ENCODE measurements at regions not wholly inside any gene's neighbourhood (a gene's known extent, or its start where the extent isn't known, plus 50 kb on each side); places are given as distances from the start of the nearest gene placed in this dataset.
A peak's percentile ranks its signal among the peaks of the same experiment; 100 is the strongest.

DNA sequence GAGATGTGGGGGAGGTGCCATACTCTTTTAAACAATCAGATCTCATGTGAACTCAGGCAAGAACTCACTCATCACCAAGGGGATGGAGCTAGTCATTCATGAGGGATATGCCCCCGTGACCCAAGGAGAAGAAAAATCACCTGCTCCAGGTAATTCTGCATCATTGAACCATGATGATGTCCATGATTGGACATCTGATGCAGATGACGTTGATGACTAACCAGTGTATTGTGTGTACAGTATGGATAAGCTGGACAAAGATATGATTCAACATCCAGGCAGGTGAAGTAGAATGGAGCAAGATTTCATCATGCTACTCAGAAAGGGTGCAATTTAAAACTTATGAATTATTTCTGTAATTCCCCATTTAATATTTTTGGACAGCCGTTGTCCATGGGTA, 286.4 kb upstream of the SMIM31 start:
- Mint-ChIP-seq H3K27ac (ENCODE audit: low read depth, unreplicated experiment) (no peak overlapping the region), H3K36me3 (ENCODE audit: insufficient read depth, unreplicated experiment) (no peaks in the 10 kb centered on the region)

DNA sequence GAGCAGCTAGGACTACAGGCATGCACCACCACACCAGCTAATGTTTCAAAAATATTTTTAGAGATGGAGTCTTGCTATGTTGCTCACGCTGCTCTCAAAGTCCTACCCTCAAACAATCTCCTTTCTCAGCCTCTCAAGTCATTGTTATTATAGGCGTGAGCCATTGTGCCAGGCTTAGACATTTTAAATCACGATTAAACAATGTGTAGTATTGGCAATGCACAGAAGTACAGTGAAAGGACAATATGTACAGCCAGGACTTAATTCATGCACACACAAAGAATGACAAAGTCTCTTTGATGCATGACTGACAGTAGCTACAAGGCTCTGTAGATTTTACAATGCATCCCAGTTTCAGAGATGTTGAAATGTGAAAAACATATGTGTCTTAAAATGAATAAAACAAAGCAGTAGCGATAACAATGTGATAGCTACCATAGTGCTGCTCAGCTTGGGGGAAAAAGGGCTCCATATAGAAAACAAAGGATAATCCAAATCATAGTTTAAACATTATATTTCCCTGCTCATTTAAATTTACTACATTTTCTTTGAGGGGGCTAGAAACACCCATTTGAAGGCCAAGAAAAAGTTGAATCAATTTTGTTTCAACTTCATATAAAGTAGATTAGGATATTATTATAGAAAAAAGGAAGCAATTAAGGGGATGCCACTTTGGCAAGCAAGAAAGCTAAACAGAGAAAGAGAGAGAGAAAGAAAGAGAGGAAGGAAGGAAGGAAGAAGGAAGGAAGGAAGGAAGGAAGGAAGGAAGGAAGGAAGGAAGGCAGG, 272.4 kb upstream of the SMIM31 start:
- intact Hi-C loops (cut with micrococcal nuclease), result no loop called here
- Mint-ChIP-seq H3K9me3 (ENCODE audit: unreplicated experiment) (no peaks in the 10 kb centered on the region), H3K4me3 (ENCODE audit: unreplicated experiment) (no peak overlapping the region), H3K36me3 (ENCODE audit: insufficient read depth, unreplicated experiment) (no peaks in the 10 kb centered on the region), H3K27ac (ENCODE audit: low read depth, unreplicated experiment) (no peak overlapping the region), H3K4me1 (ENCODE audit: insufficient read depth, unreplicated experiment) (no peaks in the 10 kb centered on the region), H3K27me3 (ENCODE audit: insufficient read depth, unreplicated experiment) (no peaks in the 10 kb centered on the region)
- TF ChIP-seq, protein P1, sequence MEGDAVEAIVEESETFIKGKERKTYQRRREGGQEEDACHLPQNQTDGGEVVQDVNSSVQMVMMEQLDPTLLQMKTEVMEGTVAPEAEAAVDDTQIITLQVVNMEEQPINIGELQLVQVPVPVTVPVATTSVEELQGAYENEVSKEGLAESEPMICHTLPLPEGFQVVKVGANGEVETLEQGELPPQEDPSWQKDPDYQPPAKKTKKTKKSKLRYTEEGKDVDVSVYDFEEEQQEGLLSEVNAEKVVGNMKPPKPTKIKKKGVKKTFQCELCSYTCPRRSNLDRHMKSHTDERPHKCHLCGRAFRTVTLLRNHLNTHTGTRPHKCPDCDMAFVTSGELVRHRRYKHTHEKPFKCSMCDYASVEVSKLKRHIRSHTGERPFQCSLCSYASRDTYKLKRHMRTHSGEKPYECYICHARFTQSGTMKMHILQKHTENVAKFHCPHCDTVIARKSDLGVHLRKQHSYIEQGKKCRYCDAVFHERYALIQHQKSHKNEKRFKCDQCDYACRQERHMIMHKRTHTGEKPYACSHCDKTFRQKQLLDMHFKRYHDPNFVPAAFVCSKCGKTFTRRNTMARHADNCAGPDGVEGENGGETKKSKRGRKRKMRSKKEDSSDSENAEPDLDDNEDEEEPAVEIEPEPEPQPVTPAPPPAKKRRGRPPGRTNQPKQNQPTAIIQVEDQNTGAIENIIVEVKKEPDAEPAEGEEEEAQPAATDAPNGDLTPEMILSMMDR (IDR thresholded peaks at IDR 0.05; ENCODE audit: unreplicated experiment), result no peak
- BruUV-seq (replicated peaks), result no TSS peak
- no peak for DNase-seq (ENCODE audit: unreplicated experiment)
- POLR2A ChIA-PET, result no interaction called here
- CTCF ChIA-PET, result interaction anchor here (1.6 kb wide), 1 partner anchor 15 kb away, joined by 3 read pairs; no protein-coding TSS in a partner anchor

More for the DNA sequence above, 286.4 kb upstream of the SMIM31 start:
- Mint-ChIP-seq H3K9me3 (ENCODE audit: unreplicated experiment) (no peaks in the 10 kb centered on the region), H3K27me3 (ENCODE audit: insufficient read depth, unreplicated experiment) (no peaks in the 10 kb centered on the region), H3K4me1 (ENCODE audit: insufficient read depth, unreplicated experiment) (peaks cover 5% of the 10 kb centered on the region), H3K4me3 (ENCODE audit: unreplicated experiment) (no peak overlapping the region)
- peak; percentile 25 for DNase-seq (ENCODE audit: unreplicated experiment)
- intact Hi-C loops (cut with micrococcal nuclease), result no loop called here
- POLR2A ChIA-PET, result interaction anchor here (1.1 kb wide), 1 partner anchor 29 kb away, joined by 3 read pairs; no protein-coding TSS in a partner anchor
- no TSS peak for BruUV-seq (replicated peaks)
- TF ChIP-seq, protein P1 (IDR thresholded peaks at IDR 0.05; ENCODE audit: unreplicated experiment), result no peak
- CTCF ChIA-PET, result no interaction called here

DNA sequence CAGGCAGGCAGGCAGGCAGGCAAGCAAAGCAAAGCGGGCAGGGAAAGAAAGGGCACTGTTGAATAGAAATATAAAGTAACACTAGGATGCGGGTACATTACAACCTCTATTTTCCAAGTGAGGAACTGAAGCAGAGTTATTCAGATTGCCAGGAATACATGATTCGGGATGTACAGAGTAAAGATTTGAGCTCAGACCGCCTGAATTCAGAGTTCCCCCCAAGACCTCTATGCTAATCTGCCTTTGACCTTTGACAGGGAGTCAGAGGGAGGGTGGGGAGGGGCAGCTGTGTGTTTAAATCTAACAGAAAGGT, 271.9 kb upstream of the SMIM31 start:
- Mint-ChIP-seq H3K4me3 (ENCODE audit: unreplicated experiment) (no peak overlapping the region), H3K27ac (ENCODE audit: low read depth, unreplicated experiment) (no peak overlapping the region), H3K27me3 (ENCODE audit: insufficient read depth, unreplicated experiment) (no peaks in the 10 kb centered on the region), H3K9me3 (ENCODE audit: unreplicated experiment) (no peaks in the 10 kb centered on the region), H3K36me3 (ENCODE audit: insufficient read depth, unreplicated experiment) (no peaks in the 10 kb centered on the region), H3K4me1 (ENCODE audit: insufficient read depth, unreplicated experiment) (no peaks in the 10 kb centered on the region)
- DNase-seq (ENCODE audit: unreplicated experiment), result no peak
- POLR2A ChIA-PET, result no interaction called here
- CTCF ChIA-PET, result interaction anchor here (1.6 kb wide), 1 partner anchor 16 kb away, joined by 3 read pairs; no protein-coding TSS in a partner anchor
- no TSS peak for BruUV-seq (replicated peaks)
- intact Hi-C loops (cut with micrococcal nuclease), result no loop called here
- TF ChIP-seq, protein P1 (IDR thresholded peaks at IDR 0.05; ENCODE audit: unreplicated experiment), result no peak

DNA sequence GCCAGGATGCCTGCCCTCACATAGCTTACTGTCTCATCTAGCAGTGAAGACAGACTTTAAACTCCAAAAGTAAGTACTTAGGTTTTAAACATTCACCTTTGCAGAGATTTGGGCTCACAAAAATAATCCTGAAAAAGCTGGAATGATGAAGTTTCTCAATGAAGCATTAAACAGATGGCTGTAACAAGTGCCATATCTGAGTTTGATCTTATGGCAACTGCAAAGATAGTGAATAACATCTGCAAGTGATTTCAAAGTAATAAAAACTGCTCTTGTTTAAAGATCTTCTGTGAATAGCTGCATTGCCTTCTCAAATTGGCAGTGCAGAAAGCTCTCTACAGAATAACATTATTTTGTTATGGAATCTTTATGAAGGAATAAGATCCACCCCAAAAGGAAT, 271.2 kb upstream of the SMIM31 start:
- no TSS peak for BruUV-seq (replicated peaks)
- TF ChIP-seq, protein P1 (IDR thresholded peaks at IDR 0.05; ENCODE audit: unreplicated experiment), result no peak
- Mint-ChIP-seq H3K27ac (ENCODE audit: low read depth, unreplicated experiment) (no peak overlapping the region), H3K36me3 (ENCODE audit: insufficient read depth, unreplicated experiment) (no peaks in the 10 kb centered on the region), H3K9me3 (ENCODE audit: unreplicated experiment) (no peaks in the 10 kb centered on the region), H3K4me3 (ENCODE audit: unreplicated experiment) (no peak overlapping the region), H3K27me3 (ENCODE audit: insufficient read depth, unreplicated experiment) (no peaks in the 10 kb centered on the region), H3K4me1 (ENCODE audit: insufficient read depth, unreplicated experiment) (no peaks in the 10 kb centered on the region)
- CTCF ChIA-PET, result no interaction called here
- POLR2A ChIA-PET, result interaction anchor here (0.6 kb wide), 1 partner anchor 274 kb away, joined by 4 read pairs; no protein-coding TSS in a partner anchor
- DNase-seq (ENCODE audit: unreplicated experiment), result no peak
- intact Hi-C loops (cut with micrococcal nuclease), result no loop called here

Measured in MCF 10A (cell line).